Endothelial cell of umbilical vein (primary cell): ENCODE measurements at regions not wholly inside any gene's neighbourhood (a gene's known extent, or its start where the extent isn't known, plus 50 kb on each side); places are given as distances from the start of the nearest gene placed in this dataset.

Source experiments
- CTCF ChIP-seq, 2 donors: IDR thresholded peaks; 1 replicate in 1 of 2; 2 replicates in 1 of 2; pipeline ENCODE4 v1.5.1; 2011; ENCODE audit warnings: low read length in 2 of 2, mild to moderate bottlenecking in 2 of 2, moderate library complexity in 2 of 2, control low read depth in 1 of 2, inconsistent platforms in 1 of 2, low read depth in 1 of 2; ENCODE audit not compliant: insufficient read depth in 1 of 2; ENCODE audit errors: extremely low read depth in 1 of 2
- EZH2 ChIP-seq: IDR thresholded peaks from 2 replicates; pipeline ENCODE4 v1.6.1; 2012; ENCODE audit warnings: borderline replicate concordance, low read depth, mild to moderate bottlenecking, moderate library complexity, low read length, inconsistent platforms; ENCODE audit not compliant: severe bottlenecking
- FOS ChIP-seq: IDR thresholded peaks from 2 replicates; pipeline ENCODE4 v1.6.1; 2011; ENCODE audit warnings: mild to moderate bottlenecking, low read length, moderate library complexity, borderline replicate concordance; ENCODE audit not compliant: insufficient read depth
- JUN ChIP-seq: IDR thresholded peaks from 2 replicates; pipeline ENCODE4 v1.6.1; 2011; ENCODE audit warnings: borderline replicate concordance, low read depth; ENCODE audit not compliant: insufficient read length, insufficient read depth
- MAX ChIP-seq: IDR thresholded peaks from 2 replicates; pipeline ENCODE4 v1.6.1; 2011; ENCODE audit not compliant: insufficient read depth, insufficient read length
- POLR2A ChIP-seq: IDR thresholded peaks from 2 replicates; pipeline ENCODE4 v1.6.1; 2012; ENCODE audit warnings: low read depth, mild to moderate bottlenecking, control low read depth, low read length
- POLR2AphosphoS5 ChIP-seq: IDR thresholded peaks from 2 replicates; pipeline ENCODE4 v1.6.1; 2012; ENCODE audit warnings: low read depth, mild to moderate bottlenecking, control low read depth, low read length, moderate library complexity; ENCODE audit not compliant: insufficient read depth

GRCh38 chr2:126824663-126825062, 74.0 kb upstream of the TEX51 start:
- TF ChIP-seq POLR2A (no peak), CTCF (IDR thresholded peaks at IDR 0.05; ENCODE audit: extremely low read depth in 1 of 2, insufficient read depth in 1 of 2, low read depth in 1 of 2, low read length in 2 of 2) (no peak), EZH2 (no peak), POLR2AphosphoS5 (no peak), MAX (no peak), JUN (no peak), FOS (no peak)
